Tibial artery (tissue), 4 donors: ENCODE measurements at regions not wholly inside any gene's neighbourhood (a gene's known extent, or its start where the extent isn't known, plus 50 kb on each side); places are given as distances from the start of the nearest gene placed in this dataset.

Experiments used
- DNase-seq, 2 donors: peaks; one replicate each; pipeline ENCODE4 v3.0.0-alpha.2; 2019
- H3K27ac ChIP-seq, 2 donors: fragments of 200-600 bp; sonication (generic) in 1 of 2; 1 replicate in 1 of 2; 2 replicates in 1 of 2; pipeline ENCODE4 v1.5.1; 2018 to 2019; ENCODE audit warnings: mild to moderate bottlenecking in 1 of 2
- H3K27me3 ChIP-seq, 2 donors: fragments of 200-600 bp; sonication (generic) in 1 of 2; one replicate each; pipeline versions ENCODE4 v1.5.1 to v1.6.0; 2016 to 2019
- H3K36me3 ChIP-seq, 3 donors: fragments of 200-600 bp; sonication (generic) in 2 of 3; one replicate each; pipeline ENCODE4 v1.5.1; 2016 to 2019; ENCODE audit warnings: mild to moderate bottlenecking in 2 of 3
- H3K4me1 ChIP-seq, 4 donors: fragments of 200-600 bp; sonication (generic) in 2 of 4; 1 replicate in 3 of 4; 2 replicates in 1 of 4; pipeline ENCODE4 v1.5.1; 2016 to 2019
- H3K4me3 ChIP-seq, 2 donors: fragments of 200-600 bp; sonication (generic) in 1 of 2; 1 replicate in 1 of 2; 2 replicates in 1 of 2; pipeline ENCODE4 v1.5.1; 2018 to 2019; ENCODE audit warnings: mild to moderate bottlenecking in 2 of 2
- H3K9me3 ChIP-seq, 3 donors: fragments of 200-600 bp; sonication (generic) in 1 of 3; one replicate each; pipeline ENCODE4 v1.5.1; 2016 to 2019
- intact Hi-C: fragments of 100-400 bp; cut with DNase I; formaldehyde crosslinking; loops from one replicate; pipeline ENCODE4 v1.15.0; 2023; ENCODE audit warnings: low total_unique reads
- TF ChIP-seq, protein P1 (sequence below), 2 experiments: fragments of 200-600 bp in 1 of 2; fragments of 450-650 bp in 1 of 2; IDR thresholded peaks; one replicate each; pipeline ENCODE4 v1.5.1; 2017 to 2019; ENCODE audit warnings: antibody characterized with exemption in 2 of 2, mild to moderate bottlenecking in 1 of 2, moderate library complexity in 1 of 2

DNA sequence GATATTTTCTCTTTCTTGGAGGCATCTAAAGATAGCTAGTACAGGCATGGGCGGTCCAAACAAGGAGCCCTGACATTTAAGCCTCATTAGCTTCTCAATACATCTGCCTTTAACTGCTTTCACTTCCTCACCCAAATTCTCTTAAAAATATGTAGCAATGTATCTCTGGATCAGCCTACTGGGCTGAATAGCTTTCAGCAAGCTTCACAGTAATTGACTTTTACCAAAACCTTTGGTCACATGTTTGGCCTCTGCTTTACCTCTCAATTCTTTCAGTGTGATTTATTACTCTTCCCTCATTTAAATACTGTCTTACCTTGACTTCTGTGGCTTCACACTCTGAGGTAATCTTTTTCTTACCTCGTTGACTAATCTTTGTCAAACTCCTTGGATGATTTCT lies 1618.1 kb downstream of the GRIK2 start:
- TF ChIP-seq, protein P1, sequence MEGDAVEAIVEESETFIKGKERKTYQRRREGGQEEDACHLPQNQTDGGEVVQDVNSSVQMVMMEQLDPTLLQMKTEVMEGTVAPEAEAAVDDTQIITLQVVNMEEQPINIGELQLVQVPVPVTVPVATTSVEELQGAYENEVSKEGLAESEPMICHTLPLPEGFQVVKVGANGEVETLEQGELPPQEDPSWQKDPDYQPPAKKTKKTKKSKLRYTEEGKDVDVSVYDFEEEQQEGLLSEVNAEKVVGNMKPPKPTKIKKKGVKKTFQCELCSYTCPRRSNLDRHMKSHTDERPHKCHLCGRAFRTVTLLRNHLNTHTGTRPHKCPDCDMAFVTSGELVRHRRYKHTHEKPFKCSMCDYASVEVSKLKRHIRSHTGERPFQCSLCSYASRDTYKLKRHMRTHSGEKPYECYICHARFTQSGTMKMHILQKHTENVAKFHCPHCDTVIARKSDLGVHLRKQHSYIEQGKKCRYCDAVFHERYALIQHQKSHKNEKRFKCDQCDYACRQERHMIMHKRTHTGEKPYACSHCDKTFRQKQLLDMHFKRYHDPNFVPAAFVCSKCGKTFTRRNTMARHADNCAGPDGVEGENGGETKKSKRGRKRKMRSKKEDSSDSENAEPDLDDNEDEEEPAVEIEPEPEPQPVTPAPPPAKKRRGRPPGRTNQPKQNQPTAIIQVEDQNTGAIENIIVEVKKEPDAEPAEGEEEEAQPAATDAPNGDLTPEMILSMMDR (IDR thresholded peaks at IDR 0.05), result no peak
- Histone ChIP-seq H3K36me3 (no peaks in the 10 kb centered on the region), H3K27me3 (no peaks in the 10 kb centered on the region), H3K4me1 (no peaks in the 10 kb centered on the region), H3K4me3 (no peak overlapping the region), H3K9me3 (no peaks in the 10 kb centered on the region), H3K27ac (no peak overlapping the region)
- DNase-seq, result no peak
- intact Hi-C loops, result no loop called here

- DNase-seq, result no peak
- TF ChIP-seq, protein P1 (IDR thresholded peaks at IDR 0.05), result no peak
- Histone ChIP-seq H3K4me3 (no peak overlapping the region), H3K36me3 (no peaks in the 10 kb centered on the region), H3K4me1 (no peaks in the 10 kb centered on the region), H3K9me3 (no peaks in the 10 kb centered on the region), H3K27me3 (no peaks in the 10 kb centered on the region), H3K27ac (no peak overlapping the region)
- intact Hi-C loops, result no loop called here
Measured at GRCh38 chr6:103002282-103002681, 1608.8 kb downstream of the GRIK2 start.

GRCh38 chr6:103001724-103002123 lies 1608.2 kb downstream of the GRIK2 start:
- intact Hi-C loops, result no loop called here
- Histone ChIP-seq H3K36me3 (no peaks in the 10 kb centered on the region), H3K9me3 (no peaks in the 10 kb centered on the region), H3K27me3 (no peaks in the 10 kb centered on the region), H3K27ac (no peak overlapping the region), H3K4me3 (no peak overlapping the region), H3K4me1 (no peaks in the 10 kb centered on the region)
- TF ChIP-seq, protein P1 (IDR thresholded peaks at IDR 0.05), result no peak
- no peak for DNase-seq

- H3K4me1 ChIP-seq, result no peaks in the 10 kb centered on the region
- no peak overlapping the region for H3K27ac ChIP-seq
- H3K27me3 ChIP-seq, result no peaks in the 10 kb centered on the region
- DNase-seq, result no peak
- no peak overlapping the region for H3K4me3 ChIP-seq
- no peaks in the 10 kb centered on the region for H3K36me3 ChIP-seq
- intact Hi-C loops, result no loop called here
- H3K9me3 ChIP-seq, result no peaks in the 10 kb centered on the region
- TF ChIP-seq, protein P1 (IDR thresholded peaks at IDR 0.05), result no peak
Measured at GRCh38 chr6:103000688-103001087, 1607.2 kb downstream of the GRIK2 start.

DNA sequence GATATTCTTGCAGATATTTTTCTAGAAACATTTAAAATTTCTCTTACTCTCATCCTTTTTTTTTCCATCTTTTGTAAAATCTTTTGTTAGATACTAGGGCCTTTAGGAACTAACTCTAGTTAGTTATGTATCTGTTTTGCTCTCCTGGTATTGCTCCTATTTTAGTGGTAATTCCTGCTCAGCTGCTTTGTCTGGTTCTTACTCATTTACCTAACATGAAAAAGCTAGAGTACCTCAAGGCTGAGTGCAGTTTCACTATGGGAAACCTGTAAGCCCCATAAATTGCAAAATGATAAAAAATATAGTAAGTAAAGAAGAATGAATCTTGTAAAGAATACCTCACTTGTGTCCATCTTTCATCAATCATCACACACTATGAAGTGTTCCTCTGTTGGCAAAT lies 1602.0 kb downstream of the GRIK2 start:
- intact Hi-C loops, result no loop called here
- no peak overlapping the region for H3K27ac ChIP-seq
- no peak overlapping the region for H3K4me3 ChIP-seq
- TF ChIP-seq, protein P1 (IDR thresholded peaks at IDR 0.05), result no peak
- H3K9me3 ChIP-seq, result no peaks in the 10 kb centered on the region
- no peaks in the 10 kb centered on the region for H3K27me3 ChIP-seq
- no peaks in the 10 kb centered on the region for H3K36me3 ChIP-seq
- no peaks in the 10 kb centered on the region for H3K4me1 ChIP-seq
- no peak for DNase-seq

- TF ChIP-seq, protein P1 (IDR thresholded peaks at IDR 0.05), result no peak
- no peaks in the 10 kb centered on the region for H3K27me3 ChIP-seq
- no peaks in the 10 kb centered on the region for H3K36me3 ChIP-seq
- no peaks in the 10 kb centered on the region for H3K9me3 ChIP-seq
- DNase-seq, result no peak
- H3K4me3 ChIP-seq, result no peak overlapping the region
- no peak overlapping the region for H3K27ac ChIP-seq
- intact Hi-C loops, result no loop called here
- no peaks in the 10 kb centered on the region for H3K4me1 ChIP-seq
Measured at GRCh38 chr6:102994866-102995265, 1601.4 kb downstream of the GRIK2 start.
